ENCODE measurements at regions not wholly inside any gene's neighbourhood (a gene's known extent, or its start where the extent isn't known, plus 50 kb on each side); places are given as distances from the start of the nearest gene placed in this dataset.

DNA sequence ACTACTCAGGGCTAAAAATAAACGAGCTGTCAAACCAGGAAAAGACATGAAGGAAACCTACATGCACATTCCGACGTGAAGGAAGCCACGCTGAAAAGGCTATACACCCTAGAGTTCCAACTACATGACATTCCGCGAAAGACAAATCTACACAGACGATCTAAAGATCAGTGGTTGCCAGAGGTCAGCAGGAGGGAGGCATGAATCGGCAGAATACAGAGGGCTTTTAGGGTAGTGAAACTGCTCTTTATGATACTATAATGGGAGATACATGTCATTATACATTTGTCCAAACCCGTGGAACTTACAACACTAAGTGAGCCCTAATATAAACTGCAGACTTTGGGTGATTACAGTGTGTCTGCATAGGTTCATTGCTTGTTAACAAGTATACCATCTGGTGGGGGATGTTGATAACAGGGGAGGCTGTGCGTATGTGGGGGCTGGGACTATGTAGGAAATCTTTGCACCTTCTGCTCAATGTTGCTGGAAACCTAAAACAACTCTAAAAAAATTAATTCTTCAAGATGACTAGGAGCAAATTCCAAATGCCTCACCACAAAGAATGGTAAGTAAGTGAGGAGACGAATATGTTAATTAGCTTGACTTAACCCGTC is 132.2 kb upstream of the CDH4 start:
- H3K4me3 ChIP-seq = no peak overlapping the region
- no peak overlapping the region for H3K27ac ChIP-seq

DNA sequence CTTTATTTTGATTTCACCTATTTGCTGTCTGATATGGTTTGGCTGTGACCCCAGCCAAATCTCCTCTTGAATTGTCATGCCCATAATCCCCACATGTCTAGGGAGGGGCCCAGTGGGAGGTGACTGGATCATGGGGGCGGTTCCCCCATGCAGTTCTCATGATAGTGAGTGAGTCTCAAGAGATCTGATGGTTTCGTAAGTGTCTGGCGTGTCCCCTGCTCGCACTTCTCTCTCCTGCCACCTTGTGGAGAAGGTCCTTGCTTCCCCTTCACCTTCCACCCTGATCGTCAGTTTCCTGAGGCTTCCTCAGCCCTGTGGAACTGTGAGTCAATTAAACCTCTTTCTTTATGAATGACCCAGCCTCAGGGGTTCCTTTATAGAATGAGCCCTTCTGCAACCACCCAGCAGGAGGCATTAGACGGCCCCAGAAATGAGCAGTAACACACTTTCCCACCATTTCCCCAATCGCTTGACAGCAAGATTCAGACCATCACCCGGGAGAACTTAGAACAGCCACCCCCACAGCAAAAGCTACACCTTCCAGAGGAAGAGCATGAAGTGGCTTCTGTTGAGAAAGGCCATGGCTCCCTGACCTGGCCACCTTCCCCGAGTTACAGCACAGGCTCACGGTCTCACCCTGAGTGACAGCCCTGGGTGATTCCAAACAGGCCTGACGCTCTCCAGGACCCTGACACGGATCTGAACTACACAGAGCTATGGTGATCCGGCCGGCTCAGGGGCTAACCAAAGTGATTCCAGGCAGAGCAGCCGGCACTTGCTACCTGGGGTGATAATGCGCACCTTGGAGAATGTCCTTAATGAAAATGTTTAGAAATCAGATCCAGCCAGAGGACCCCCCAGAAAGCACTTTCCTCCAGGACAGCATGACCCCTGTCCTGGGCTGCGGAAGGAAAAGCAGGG is 131.2 kb upstream of the CDH4 start:
- Histone ChIP-seq H3K4me3 (no peak overlapping the region), H3K27ac (no peak overlapping the region)

DNA sequence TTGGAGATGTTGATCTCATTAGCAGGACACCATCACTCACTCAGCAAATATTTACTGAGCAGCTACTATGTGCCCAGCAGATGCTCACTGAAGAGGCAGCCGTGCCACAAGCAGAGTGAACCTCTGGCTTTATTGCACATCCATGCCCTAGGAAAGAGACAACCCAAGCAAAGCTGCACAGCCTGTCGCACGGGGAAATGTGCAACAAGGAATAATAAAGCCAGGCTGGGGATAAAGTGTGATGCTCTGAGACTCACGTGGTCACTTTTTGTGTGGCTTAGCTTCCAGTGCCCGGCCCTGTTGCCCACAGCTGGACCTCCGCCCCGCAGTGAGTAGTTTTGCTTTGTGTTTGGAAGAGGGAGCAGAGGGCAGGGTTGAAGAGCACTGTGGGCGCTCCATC is 130.4 kb upstream of the CDH4 start:
- Histone ChIP-seq H3K27ac (no peak overlapping the region), H3K4me3 (no peak overlapping the region)

DNA sequence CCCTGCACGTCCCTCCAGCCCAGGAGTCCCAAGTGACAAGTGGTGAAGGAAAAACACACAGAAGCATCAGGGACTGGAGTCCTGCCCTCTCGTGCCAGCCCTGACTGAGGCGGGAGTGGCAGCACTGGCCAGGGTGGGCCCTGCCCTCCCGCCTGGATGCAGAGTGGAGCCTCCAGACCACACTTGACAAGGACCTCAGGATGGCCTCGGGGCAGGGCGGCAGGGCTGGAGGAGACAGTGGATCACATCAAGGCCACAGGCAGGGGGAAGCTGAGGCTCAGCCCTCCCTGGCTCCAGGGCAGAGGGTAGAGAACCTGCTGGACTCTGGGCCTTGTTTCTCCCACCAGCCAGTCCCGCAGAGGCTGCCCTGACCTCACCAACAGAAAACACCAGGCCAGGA is 128.8 kb upstream of the CDH4 start:
- Histone ChIP-seq H3K27ac (no peak overlapping the region), H3K4me3 (no peak overlapping the region)

DNA sequence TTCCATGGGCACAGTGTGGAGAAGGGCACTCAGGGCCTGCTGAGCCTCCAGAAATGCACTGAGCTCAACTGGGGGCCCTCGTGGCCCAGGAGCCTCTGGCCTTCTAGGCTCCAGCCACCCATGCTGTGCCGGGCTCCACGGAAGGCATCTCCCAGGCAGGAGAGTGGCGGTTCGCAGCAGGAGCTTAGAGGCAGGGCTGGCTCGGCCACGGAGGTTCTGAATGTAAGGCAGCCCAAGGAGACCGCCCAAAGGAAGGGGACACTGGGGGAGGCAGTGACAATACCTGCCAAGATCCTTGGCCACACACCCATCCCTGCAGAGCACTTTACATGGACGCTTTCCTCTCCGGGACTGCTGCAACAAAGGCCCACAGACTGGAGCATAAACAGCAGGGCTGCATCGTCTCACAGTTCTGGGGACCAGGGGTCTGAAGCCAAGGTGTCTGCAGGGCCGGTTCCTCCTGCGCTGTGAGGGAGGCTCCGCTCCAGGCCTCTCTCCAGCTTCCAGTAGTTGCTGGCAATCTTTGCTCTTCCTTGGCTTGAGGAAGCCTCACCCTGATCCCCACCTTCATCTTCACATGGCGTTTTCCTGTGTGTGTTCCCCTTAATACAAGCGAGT is 128.2 kb upstream of the CDH4 start:
- Histone ChIP-seq H3K27ac (no peak overlapping the region), H3K4me3 (no peak overlapping the region)

DNA sequence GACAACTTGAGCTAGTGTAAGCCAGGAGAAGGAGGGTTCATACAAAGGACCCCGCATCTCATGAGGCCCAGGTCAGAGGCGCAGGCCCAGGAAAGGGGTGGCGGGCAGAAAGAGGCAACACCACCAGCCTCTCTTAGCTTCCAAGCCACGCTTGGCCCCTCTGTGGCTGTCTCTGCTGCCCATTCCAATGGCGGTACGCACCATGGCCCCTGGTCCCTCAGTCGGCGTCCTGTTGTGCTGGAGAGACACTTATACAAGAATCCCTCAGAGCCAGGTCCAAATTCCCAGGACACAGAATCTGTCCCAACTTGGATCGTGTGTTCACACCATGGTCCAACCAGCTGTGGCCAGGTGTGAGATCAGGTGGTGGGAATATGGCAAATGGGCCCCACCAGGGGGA is 127.0 kb upstream of the CDH4 start:
- H3K27ac ChIP-seq = no peak overlapping the region
- no peak overlapping the region for H3K4me3 ChIP-seq

DNA sequence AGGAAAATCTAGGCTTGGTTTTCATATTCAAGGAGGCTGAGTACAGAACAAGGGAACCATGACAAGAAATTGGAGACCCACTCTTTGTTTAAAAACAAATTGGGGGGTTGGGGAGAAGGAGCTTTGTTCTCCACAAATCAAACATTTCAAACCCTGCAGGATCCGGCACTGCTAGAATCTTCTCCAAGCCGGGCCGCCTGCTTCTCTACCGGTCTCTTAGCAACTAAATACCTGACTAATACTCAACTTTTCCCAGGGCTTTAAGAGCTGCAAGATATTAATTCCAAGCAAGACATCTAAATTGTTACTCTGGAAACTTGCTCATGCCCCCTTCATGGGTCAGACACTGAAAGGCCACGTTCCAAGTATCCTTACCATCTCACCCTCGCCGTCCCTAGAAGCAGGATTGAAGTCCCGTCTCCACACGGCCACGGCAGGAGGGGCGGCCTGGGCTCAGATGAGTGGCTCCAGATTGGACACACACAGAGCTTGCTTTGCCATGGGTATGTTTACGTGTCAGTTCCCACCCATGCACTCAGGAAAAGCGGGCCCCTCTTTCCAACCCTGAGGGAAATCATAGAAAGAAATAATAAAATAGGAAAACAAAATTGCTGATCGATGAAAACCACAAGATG is 126.4 kb upstream of the CDH4 start:
- Histone ChIP-seq H3K27ac (no peak overlapping the region), H3K4me3 (no peak overlapping the region)

DNA sequence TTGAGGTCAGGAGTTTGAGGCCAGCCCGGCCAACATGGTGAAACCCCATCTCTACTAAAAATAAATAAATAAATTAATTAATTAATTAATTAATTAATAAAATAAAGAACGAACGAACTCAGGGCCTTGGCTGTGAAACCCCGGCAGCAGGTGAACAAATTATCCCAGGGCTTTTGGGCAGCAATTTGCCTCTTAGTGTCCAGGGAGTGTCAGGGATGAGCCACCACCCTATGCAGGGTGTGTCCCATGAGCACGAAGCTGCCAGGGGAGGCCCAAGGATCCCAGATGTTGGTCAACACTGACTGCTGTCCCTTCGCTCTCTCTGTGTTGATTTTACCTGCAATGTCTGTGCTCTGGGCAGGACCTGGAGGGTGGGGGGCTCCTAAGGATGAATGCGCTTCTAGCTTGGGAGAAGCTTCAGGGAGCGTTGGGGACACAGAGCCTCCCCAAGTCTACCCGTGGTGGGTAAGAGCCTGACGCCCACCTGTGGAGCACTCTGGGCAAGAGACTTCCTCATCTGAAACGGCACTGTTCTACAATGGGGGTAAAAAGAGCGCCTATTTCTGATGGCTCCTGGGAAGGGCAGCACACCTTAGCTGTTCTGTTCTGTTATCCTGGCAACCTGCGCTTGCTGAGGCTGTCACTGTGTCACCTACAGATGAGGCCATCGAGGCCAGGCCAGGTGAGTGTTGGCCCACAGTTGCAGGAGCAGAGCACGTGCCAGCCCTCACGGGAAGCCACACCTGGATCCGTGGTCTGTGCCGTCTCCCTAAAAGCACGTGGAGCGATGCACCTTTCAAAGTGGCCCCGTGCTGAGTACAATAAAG is 125.5 kb upstream of the CDH4 start:
- Histone ChIP-seq H3K27ac (no peak overlapping the region), H3K4me3 (no peak overlapping the region)

DNA sequence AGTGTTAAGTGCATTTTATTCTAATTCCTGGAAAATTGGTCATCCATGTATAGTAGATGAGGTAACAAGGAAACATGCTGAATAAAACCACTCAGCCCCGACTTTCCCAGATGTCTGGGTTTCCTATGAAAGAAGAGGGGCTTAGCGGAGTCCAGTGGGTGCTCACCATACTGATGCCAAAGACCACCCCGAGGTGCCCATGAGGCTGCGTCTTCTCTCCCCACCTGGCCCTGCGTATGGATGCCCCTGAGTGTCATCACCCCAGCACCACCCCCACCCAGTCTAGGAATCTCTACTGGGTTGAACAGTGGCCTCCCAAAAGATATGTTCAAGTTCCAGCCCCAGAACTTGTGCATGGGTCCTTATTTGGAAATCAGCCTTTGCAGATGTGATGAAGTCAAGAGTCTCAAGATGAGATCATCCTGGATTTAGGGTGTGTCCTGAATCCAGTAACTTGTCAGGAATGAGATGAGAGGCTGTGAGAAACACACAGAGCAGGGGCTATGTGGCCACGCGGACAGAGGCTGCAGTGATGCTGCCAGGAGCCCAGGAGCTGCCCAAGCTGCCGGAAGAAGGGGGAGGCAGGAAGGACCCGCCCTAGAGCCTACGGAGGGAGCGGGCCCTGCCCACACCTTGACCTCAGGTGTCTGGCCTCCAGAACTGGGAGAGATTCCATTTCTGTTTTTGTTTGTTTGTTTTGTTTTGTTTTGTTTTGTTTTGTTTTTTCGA is 124.6 kb upstream of the CDH4 start:
- no peak overlapping the region for H3K27ac ChIP-seq
- no peak overlapping the region for H3K4me3 ChIP-seq

DNA sequence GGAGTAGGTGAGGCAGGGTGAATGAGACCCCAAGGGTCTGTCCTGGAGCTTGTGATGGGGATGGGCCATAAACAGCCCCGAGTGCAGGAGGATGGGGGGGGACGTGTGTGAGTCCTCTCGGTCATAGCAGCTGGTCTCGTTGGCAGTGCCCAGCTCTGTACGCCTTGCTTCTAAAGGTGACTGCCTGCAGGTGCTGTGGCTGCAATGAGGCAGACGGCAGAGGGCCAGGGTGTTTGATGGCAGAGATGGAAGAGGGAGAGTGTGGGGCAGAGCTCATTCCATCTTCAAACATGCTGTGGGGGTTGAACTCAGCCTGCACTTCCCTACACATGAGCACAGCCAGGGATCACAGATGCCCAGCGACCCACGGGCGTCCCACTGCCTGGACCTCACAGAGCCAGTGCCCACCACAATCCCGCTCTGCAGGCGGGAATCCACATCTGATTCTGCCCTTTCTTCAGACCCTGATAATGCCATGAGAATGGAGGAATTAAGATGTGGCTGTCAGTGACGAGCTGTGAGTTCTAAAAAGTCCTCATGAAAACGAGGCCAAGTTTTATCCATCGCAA is 123.3 kb upstream of the CDH4 start:
- no peak overlapping the region for H3K27ac ChIP-seq
- no peak overlapping the region for H3K4me3 ChIP-seq

DNA sequence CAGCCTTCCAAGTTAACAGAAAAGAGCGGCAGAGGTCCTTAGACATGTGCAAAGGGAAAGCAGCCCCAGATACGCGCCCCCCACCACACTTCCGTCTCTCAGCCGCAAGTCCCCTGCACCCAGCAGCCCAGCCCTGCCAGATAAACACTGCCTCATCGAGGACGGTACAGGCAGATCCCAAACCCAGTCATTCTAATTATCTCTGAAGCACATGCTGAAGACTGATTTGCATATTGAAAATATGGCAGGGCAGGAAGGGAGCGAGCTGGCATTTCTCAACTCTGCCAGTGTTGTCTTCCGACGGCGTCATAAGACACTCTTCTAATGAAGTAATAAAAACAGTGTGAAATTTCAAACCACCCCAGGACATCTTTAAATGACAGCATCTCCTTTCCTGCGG is 122.8 kb upstream of the CDH4 start:
- no peak overlapping the region for H3K4me3 ChIP-seq
- H3K27ac ChIP-seq = no peak overlapping the region

DNA sequence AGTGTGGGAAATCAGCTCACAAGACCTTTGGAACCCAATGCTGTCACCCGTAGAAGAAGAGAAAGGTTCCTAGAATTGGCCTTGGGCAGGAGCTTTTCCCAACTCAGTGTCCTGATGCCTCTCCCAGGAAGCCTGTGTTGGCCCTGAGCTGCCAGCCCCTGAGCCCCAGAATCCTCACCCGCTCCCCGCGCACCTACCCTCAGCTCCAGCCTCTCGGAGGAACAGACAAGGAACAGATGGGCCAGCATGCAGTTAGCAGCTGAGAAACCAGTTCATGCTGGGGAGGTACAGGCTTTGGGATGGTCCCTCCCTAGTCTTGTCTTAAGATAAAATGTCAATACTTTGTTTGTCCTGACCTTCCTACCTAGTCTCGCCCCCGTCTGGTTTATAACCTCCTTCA is 121.9 kb upstream of the CDH4 start:
- H3K27ac ChIP-seq = no peak overlapping the region
- no peak overlapping the region for H3K4me3 ChIP-seq

DNA sequence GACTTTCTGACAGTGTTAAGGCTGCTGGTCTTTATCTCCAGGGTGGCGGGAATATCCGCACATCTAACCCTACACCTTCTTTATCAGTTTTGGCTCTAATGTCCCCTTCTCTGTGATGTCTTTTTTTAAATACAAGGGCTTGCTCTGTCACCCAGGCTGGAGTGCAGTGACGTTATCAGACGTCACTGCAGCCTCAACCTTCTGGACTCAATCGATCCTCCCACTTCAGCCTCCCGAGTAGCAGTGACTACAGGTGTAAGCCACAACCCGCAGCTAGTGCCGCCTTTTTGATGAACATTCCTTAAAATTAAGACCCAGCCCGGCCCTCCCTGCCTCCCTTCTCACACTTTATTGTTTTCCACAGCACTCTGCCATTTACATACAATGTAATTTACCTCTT is 120.1 kb upstream of the CDH4 start:
- no peak overlapping the region for H3K27ac ChIP-seq

DNA sequence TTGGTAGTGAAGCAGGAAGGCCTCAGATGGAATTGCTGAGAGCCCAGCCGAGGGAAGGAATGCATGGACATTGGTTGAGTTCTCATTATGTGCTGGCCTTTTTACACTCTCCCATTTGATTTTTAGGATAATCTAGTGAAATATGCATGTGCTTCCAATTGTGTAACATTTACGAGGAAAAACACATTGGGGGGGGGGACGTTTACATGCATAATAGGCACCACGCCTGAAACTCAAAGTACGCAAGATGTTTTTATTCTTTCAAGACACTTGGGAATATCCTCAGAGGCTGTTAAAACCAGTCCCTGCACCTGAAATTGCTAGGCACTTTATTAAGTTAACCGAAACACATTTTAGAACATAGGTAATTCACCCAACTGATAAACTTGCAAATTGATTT is 118.5 kb upstream of the CDH4 start:
- Histone ChIP-seq H3K4me3 (no peak overlapping the region), H3K27ac (no peak overlapping the region)

More for the DNA sequence above, 120.1 kb upstream of the CDH4 start:
- H3K4me3 ChIP-seq = no peak overlapping the region

DNA sequence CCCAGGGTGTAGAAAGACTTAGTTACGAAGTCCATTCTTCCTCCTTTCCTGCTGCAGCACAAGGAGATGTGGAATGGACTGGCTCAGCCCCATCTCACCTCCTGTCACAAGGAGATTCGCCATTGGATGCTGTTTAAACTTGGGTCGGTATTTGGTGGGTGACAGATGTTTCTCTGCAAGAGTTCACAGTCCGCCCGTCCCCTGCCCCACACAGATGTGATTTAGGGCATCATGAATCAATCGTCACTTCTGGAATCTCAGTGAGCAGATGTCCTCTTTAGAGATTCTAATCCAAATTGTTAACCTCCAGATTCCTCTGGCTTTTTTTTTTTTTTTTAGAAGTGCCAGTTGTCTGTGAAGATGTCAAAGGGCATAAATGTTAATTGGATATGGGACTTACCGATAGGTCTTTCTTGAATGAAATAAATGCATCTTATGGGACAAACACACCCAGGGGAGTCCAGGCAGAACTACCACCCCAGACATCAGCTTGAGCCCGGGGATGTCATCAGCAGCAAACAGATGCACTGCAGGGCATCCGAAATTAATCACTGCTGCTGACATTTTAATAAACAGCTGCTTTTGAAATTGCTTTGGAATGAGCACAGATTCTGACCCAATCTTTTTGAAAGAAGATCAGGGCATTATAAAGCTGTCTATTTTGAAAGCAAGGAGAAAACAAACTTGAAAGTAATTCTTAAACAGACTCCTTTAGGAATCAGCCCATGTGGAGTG is 117.6 kb upstream of the CDH4 start:
- H3K4me3 ChIP-seq = no peak overlapping the region

DNA sequence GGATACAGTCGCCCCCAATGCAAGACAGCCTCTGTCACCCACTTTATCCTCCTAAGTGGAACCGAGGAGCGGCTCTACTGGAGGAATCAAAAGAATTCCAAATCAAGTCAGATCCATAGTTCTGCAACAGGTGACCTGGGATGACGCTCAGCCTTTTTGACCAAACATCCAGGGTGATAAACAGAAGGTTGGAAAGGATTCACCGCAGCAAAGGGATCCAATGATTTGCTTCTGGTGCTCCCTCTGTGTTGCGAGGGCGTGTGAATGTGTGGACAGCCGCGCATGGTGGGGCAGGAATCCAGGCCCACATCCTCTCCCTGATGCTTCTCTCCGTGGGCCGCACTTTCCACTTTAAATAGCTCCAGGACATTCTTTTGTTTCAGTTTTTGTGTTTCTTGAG is 116.8 kb upstream of the CDH4 start:
- H3K4me3 ChIP-seq = no peak overlapping the region
- H3K27ac ChIP-seq = no peak overlapping the region

More for the DNA sequence above, 117.6 kb upstream of the CDH4 start:
- H3K27ac ChIP-seq = no peak overlapping the region

DNA sequence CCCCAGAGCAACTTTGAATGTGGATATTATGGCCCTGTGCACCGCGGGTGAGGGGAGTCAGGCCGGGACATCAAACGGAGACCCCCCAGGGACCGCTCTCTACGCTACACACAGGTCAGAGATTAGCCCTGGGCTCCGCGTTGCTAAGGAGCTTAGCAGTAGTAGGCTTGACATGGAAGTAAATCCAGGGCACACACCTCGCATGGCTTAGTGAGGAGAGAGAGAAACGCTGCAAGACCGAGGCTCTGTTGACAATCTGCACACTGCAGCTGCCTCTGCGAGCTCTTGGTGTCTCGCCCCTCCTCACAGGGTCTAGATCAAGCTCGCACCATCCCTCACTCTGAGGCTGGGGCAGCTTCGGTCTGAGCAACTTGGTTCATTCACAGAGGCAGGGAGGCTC is 116.1 kb upstream of the CDH4 start:
- no peak overlapping the region for H3K4me3 ChIP-seq
- H3K27ac ChIP-seq = no peak overlapping the region

DNA sequence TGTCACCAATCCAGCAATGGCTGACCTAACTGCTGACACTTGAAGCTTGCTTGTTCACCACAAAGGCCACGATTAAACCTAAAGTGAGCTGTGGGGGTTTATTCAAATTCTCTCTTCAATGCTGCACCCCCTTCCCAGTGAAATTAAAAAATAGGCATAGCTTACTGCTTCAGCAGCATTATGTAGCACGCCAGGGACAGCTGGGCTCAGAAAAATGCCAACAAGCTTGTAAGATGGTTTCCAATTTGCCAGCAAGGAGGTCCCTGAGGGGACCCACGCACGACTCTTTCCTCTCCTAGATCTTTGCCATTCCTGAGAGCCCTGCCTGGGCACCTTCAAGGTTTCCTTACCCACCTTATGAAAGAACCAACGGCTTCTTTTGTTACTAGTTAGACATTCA is 113.5 kb upstream of the CDH4 start:
- Histone ChIP-seq H3K27ac (no peak overlapping the region), H3K4me3 (no peak overlapping the region)
